Activated CD4-positive, alpha-beta T cell treated with anti-CD3 and anti-CD28 coated beads for 48 hours (primary cell): ENCODE measurements at regions not wholly inside any gene's neighbourhood (a gene's known extent, or its start where the extent isn't known, plus 50 kb on each side); places are given as distances from the start of the nearest gene placed in this dataset.

Experiments
- DNase-seq: peaks from one replicate; pipeline ENCODE4 v3.0.0-alpha.2; 2020

DNA sequence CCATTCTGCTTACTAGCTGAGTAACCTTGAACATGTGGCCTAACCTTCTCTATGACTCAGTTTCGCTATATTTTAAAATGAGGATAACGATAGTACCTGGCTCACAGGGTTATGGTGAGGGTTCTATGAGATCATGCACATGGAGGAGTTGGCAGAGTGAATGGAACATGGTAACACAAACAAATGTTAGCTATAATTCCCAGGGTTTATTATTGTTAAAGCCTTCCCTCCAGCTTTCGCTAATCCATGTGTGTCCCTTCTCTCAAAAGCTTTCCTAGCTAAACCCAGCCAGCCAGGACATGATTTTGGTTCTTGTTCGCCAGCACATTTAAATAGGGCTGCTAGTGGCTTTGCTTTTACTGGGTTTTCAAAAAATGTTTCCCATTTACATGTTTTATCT lies 361.0 kb upstream of the NFE2L3 start:
- no peak for DNase-seq

DNA sequence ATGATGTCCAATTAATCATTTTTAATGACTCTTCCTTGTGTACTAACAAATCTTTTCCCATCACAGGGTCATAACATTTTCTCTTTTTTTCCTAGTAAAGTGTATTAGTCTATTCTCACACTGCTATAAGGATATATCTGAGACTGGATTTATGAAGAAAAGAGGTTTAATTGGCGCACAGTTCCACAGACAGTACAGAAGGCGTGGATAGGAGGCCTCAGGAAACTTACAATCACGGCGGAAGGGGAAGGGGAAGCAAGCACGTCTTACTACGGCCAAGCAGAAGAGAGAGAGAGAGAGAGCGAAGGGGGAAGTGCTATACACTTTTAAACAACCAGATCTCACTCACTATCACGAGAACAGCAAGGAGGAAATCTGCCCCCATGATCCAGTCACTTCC lies 359.4 kb upstream of the NFE2L3 start:
- no peak for DNase-seq

DNA sequence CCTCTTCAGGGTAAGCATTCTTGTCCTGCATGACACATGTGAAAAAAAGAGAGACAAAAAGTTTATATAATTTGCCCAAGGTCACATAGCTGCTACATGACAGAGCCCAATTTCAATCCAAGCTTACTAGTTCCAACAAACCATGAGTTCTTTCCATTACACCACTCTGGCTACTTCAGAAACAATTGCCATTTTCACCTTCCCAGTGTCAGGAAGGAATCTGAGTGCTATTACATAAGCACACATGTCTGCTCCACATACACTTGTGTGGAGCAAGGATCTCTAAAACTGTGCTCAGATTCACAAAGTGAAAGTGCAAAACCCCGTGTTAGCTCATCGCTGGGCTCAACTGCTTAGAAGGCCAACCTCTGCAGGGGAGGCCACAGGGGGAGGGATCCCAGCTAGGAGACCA lies 356.2 kb upstream of the NFE2L3 start:
- DNase-seq, result no peak

- DNase-seq, result no peak
These were observed 353.7 kb upstream of the NFE2L3 start for GRCh38 chr7:25798344-25798743.

DNA sequence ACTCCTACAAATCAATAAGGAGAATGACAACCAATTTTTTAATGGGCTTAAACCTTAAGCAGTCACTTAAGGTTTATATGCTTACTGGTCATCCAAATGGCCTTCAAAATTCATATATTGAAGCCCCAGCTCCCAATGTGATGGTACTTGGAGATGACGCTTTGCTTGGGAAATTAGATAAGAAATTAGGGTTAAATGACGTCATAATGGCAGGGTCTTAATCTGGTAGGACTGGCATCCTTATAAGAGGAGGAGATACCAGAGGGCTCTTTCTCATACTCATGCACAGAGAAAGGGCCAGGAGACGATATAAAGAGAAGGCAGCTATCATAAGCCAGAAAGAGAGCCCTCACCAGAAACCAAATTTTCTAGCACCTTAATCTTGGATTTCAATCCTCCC lies 350.8 kb upstream of the NFE2L3 start:
- DNase-seq, result no peak

DNA sequence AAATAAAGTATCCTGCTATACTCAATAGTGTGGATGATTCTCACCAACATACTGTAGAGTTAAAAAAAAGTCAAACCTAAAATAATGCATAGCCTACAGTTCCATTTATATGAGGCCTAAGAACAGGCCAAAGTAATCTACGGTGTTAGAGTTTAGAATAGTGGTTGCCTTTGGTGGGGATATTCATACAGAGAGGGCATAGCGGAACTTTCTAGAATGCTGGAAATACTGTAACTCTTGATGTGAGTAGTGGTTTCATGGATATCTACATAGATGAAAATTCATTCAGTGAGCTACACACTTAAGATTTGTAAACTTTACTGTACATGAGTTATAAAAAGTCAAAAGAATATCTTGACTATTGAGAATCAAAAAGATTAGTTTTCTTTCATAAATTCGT lies 349.9 kb upstream of the NFE2L3 start:
- no peak for DNase-seq

DNA sequence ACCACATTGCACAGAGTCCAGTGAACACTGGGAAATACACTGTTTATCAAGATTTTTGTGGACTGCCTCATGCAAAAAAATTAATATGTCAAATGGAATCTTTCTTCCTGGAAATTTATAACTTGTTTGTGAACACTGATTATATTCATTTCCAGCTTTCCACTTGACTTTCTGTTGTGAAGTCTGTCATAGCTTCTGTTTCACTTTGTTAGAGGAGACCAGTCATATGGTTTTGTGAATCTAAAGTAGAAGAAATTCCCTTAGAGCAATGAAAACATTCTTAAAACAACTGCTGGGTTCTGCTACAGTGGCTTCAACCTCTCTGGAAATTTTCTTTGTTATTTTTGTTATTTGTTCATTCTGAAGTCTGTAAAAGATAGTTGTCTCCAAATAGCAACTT lies 349.5 kb upstream of the NFE2L3 start:
- no peak for DNase-seq

GRCh38 chr7:25803117-25803887 lies 348.7 kb upstream of the NFE2L3 start:
- no peak for DNase-seq

DNA sequence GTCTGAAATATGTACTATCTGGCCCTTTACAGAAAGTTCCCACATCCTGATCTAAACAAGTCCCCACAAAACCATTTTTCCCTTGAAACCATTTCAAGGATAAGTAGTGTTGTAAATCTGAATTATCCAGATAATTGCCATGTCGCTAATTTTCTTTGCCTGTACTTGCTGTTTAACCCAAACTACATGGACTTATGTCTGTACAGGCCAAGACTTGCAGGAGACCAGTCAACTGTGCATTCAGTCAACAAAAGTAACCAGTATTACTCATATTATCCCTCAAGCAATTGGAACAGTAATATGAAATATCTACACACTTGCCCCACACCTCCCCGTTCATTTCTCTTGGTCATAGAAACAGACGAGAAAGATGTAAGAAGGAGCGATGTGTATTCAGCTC lies 347.8 kb upstream of the NFE2L3 start:
- no peak for DNase-seq

DNA sequence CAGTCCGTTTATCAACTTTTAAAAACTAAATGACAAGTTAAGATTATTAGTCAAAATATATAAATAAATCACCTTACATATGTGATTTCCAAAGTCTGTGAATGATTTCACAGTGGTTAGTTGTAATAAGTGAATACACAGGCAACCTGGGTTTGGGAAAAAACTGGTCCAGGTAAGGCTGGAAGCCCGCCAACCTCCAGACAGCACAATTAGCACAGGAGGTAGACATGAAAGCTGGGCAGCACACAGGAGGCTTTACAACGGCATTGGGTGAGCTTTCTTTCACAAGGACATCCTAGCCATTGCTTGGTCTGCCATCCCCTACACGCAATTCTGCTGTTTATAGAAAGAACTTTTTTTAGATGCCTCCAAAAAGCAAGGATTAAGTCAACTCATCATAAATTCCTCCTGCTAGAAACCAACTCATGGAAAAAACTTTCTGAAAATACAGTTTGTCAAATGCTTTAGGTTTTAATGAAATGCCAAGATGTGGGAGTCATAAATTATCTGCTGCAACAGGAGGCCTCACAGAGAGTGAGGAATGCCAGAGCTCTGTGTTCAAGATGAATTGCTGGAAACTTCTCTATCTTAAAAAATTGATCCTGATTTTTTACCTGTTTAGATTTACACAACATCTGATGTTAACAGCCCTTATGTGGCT lies 346.8 kb upstream of the NFE2L3 start:
- no peak for DNase-seq

- no peak for DNase-seq
These were observed 344.8 kb upstream of the NFE2L3 start for GRCh38 chr7:25807086-25807611.

GRCh38 chr7:25809441-25809840 lies 342.6 kb upstream of the NFE2L3 start:
- no peak for DNase-seq

- no peak for DNase-seq
These were observed 339.7 kb upstream of the NFE2L3 start for GRCh38 chr7:25812086-25812850.

- DNase-seq, result no peak
These were observed 338.6 kb upstream of the NFE2L3 start for GRCh38 chr7:25813381-25813780.

- no peak for DNase-seq
These were observed 336.3 kb upstream of the NFE2L3 start for GRCh38 chr7:25815711-25816110.

GRCh38 chr7:25820432-25821040 lies 331.5 kb upstream of the NFE2L3 start:
- peak; percentile 25 for DNase-seq

DNA sequence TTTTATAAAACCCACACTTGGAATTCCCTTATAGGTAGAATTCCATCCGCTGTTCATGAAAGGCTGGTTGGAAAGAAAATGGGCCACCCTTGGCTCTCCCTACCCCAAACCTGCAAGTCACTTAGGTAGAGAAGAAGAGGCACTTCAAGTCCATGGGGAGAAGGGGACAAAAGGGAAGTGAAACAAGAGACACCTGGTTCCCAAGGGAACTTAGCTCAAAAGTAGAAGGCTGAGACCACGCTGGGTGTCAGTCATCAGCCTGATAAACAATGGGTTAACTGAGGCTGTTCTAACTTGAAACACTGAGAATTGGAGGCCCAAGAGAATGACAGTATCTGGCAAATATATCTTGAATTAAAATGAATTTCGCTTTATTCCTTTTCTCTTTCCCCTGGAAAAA lies 330.8 kb upstream of the NFE2L3 start:
- no peak for DNase-seq

GRCh38 chr7:25822823-25823222 lies 329.2 kb upstream of the NFE2L3 start:
- DNase-seq, result no peak

DNA sequence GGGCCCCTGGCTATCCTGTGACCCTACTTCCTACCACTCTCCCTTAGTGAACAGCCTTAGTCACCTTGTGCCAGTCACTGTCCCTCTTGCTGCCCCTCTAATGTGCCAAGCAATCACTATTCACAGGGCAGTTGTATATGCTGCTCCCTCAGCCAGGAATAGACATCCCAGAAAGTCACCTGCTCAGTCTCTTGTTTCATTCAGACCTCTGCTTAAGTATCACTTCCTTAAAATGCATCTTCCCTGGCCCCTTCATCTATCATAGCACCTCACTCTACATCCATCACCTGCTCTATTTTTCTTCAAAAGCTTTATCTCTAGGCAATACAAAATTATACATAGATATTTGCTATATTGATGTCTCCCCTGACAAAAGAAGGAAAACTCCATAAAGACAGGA lies 328.4 kb upstream of the NFE2L3 start:
- no peak for DNase-seq

DNA sequence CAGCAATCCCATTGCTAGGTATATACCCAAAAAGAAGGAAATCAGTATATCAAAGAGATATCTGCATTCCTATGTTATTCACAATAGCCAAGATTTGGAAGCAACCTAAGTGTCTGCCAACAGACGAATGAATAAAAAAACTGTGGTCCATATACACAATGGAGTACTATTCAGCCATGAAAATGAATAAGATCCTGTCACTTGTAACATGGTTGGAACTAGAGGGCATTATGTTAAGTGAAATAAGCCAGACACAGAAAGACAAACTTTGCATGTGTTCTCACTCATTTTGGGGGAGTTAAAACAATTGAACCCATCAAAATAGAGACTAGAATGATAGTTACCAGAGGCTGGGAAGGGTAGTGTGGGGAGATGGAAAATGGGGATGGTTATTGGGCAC lies 323.5 kb upstream of the NFE2L3 start:
- DNase-seq, result no peak

DNA sequence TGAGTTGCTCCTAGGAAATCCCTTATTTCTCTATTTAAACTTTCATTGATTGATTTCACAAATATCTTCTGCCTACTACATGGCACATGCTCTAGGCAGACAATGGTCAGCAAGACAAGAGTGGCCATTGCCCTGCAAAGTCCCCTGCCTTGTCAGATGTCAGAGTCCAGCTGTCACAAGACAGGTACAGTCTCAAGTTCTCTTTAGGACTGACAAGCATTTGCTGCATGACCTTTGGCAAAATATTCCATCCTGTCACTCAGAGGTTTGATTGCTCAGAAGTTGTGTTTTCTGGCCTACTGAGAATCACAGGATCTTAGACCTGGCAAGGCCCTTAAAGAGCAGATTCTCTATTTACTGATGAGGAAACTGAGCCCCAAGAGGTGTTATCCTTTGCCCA lies 322.3 kb upstream of the NFE2L3 start:
- no peak for DNase-seq

DNA sequence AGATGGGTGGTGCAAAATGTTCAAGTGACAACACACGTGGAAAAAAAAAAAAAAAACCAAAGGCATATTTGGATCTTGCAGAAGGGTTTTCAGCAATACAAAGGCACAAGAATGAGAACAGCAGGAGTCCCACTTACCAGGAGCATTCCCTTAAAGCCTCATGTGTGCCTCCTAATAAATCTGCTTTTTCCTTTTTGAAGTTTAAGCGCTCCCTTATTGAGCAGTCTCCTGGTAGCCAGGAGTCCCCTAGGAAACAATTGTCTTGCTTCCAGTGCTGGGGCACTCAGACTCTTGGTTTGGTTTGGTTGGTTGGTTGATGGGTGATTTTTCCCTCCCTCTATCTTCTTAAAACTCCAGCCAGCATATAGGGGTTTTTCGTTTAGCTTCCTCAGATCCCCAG lies 321.8 kb upstream of the NFE2L3 start:
- no peak for DNase-seq

- no peak for DNase-seq
These were observed 320.8 kb upstream of the NFE2L3 start for GRCh38 chr7:25831062-25831691.
